Endothelial cell of umbilical vein (primary cell): ENCODE measurements at regions not wholly inside any gene's neighbourhood (a gene's known extent, or its start where the extent isn't known, plus 50 kb on each side); places are given as distances from the start of the nearest gene placed in this dataset.

ENCODE experiments used
- BruUV-seq: library from RNA; stranded (reverse); fragments of 400-500 nt; replicated peaks from 2 replicates; lab custom pipeline; 2021; lab: Mats Ljungman, UMichigan
- CTCF ChIA-PET: fragments of 300-600, 350-600 bp; sonication (Branson Sonifier 250); formaldehyde crosslinking; loops from one replicate; lab custom pipeline; 2021; ENCODE audit warnings: antibody characterized with exemption, inconsistent platforms; lab: Charles Lee
- POLR2A ChIA-PET: fragments of 300-600, 350-600 bp; sonication (Branson Sonifier 250); formaldehyde crosslinking; loops from one replicate; lab custom pipeline; 2021; ENCODE audit warnings: antibody characterized with exemption, inconsistent platforms; lab: Charles Lee
- DNase-seq: peaks from one replicate; pipeline ENCODE4 v3.0.0-alpha.2; 2011; ENCODE audit warnings: low read depth, low spot score
- FAIRE-seq: peaks from 2 replicates; lab custom pipeline; 2011; peaks lifted over from hg19 to GRCh38; lab: Jason Lieb, UNC
- H2AFZ ChIP-seq: 2 replicates; pipeline ENCODE4 v1.6.0; 2012; ENCODE audit warnings: low read depth, low read length, control low read depth, inconsistent platforms
- H3K27ac ChIP-seq: 2 replicates; pipeline ENCODE4 v1.5.1; 2011; ENCODE audit warnings: low read depth, mild to moderate bottlenecking, control low read depth, low read length, moderate library complexity; ENCODE audit not compliant: insufficient read depth
- H3K27me3 ChIP-seq, 2 experiments: 2 replicates each; pipeline versions ENCODE4 v1.6.0 to v1.6.1; 2011; ENCODE audit warnings: low read length in 2 of 2, mixed read lengths in 1 of 2; ENCODE audit not compliant: control insufficient read depth in 2 of 2, insufficient read depth in 2 of 2
- H3K36me3 ChIP-seq, 2 experiments: 2 replicates in 1 of 2; 3 replicates in 1 of 2; pipeline ENCODE4 v1.5.1; 2011; ENCODE audit warnings: low read length in 2 of 2, mild to moderate bottlenecking in 1 of 2, moderate library complexity in 1 of 2; ENCODE audit not compliant: control insufficient read depth in 2 of 2, insufficient read depth in 2 of 2; ENCODE audit errors: extremely low read depth in 1 of 2
- H3K4me1 ChIP-seq: 3 replicates; pipeline ENCODE4 v1.5.1; 2011; ENCODE audit warnings: mild to moderate bottlenecking, low read length; ENCODE audit not compliant: control insufficient read depth, insufficient read depth; ENCODE audit errors: extremely low read depth
- H3K4me2 ChIP-seq: 2 replicates; pipeline ENCODE4 v1.6.1; 2011; ENCODE audit warnings: low read length, control low read depth, mixed read lengths; ENCODE audit not compliant: insufficient read depth
- H3K4me3 ChIP-seq, 3 experiments: fragments of 200-600 bp in 1 of 3; sonication (generic), shearing (Covaris generic) in 1 of 3; replicated peaks in 1 of 3; 2 replicates each; pipeline ENCODE4 v1.5.1; 2011 to 2016; ENCODE audit warnings: control low read depth in 3 of 3, low read length in 3 of 3, mild to moderate bottlenecking in 2 of 3, inconsistent platforms in 1 of 3, low read depth in 1 of 3, moderate library complexity in 1 of 3; ENCODE audit not compliant: insufficient read depth in 1 of 3
- H3K79me2 ChIP-seq: 2 replicates; pipeline ENCODE4 v1.6.0; 2012; ENCODE audit warnings: low read length, inconsistent platforms; ENCODE audit not compliant: control insufficient read depth, insufficient read depth
- H3K9ac ChIP-seq: replicated peaks from 2 replicates; pipeline ENCODE3; 2011; ENCODE audit warnings: low read length, control low read depth; ENCODE audit not compliant: insufficient read depth; ENCODE audit errors: extremely low read depth
- H3K9me1 ChIP-seq: replicated peaks from 3 replicates; pipeline ENCODE4 v1.6.0; 2011; ENCODE audit warnings: mild to moderate bottlenecking, low read length; ENCODE audit not compliant: control insufficient read depth, insufficient read depth; ENCODE audit errors: extremely low read depth
- H3K9me3 ChIP-seq: replicated peaks from 2 replicates; pipeline ENCODE4 v1.5.1; 2012; ENCODE audit warnings: low read length, inconsistent platforms; ENCODE audit not compliant: control insufficient read depth, insufficient read depth
- H4K20me1 ChIP-seq: replicated peaks from 2 replicates; pipeline ENCODE3; 2011; ENCODE audit warnings: mild to moderate bottlenecking, low read length; ENCODE audit not compliant: control insufficient read depth, insufficient read depth; ENCODE audit errors: extremely low read depth
- EZH2 ChIP-seq: IDR thresholded peaks from 2 replicates; pipeline ENCODE4 v1.6.1; 2012; ENCODE audit warnings: borderline replicate concordance, low read depth, mild to moderate bottlenecking, moderate library complexity, low read length, inconsistent platforms; ENCODE audit not compliant: severe bottlenecking
- FOS ChIP-seq: IDR thresholded peaks from 2 replicates; pipeline ENCODE4 v1.6.1; 2011; ENCODE audit warnings: mild to moderate bottlenecking, low read length, moderate library complexity, borderline replicate concordance; ENCODE audit not compliant: insufficient read depth
- GATA2 ChIP-seq: IDR thresholded peaks from 2 replicates; pipeline ENCODE4 v1.7.0; 2011; ENCODE audit warnings: low read depth, mild to moderate bottlenecking, moderate library complexity, mixed read lengths, low read length; ENCODE audit not compliant: insufficient read length, insufficient read depth
- JUN ChIP-seq: IDR thresholded peaks from 2 replicates; pipeline ENCODE4 v1.6.1; 2011; ENCODE audit warnings: borderline replicate concordance, low read depth; ENCODE audit not compliant: insufficient read length, insufficient read depth
- MYC ChIP-seq: IDR thresholded peaks from one replicate; pipeline ENCODE4 v1.6.1; 2011; ENCODE audit warnings: mild to moderate bottlenecking, low read depth, low read length
- POLR2A ChIP-seq: IDR thresholded peaks from 2 replicates; pipeline ENCODE4 v1.6.1; 2012; ENCODE audit warnings: low read depth, mild to moderate bottlenecking, control low read depth, low read length
- POLR2AphosphoS5 ChIP-seq: IDR thresholded peaks from 2 replicates; pipeline ENCODE4 v1.6.1; 2012; ENCODE audit warnings: low read depth, mild to moderate bottlenecking, control low read depth, low read length, moderate library complexity; ENCODE audit not compliant: insufficient read depth
- dilution Hi-C: fragments of 300-500 bp; cut with MboI; formaldehyde crosslinking; loops from one replicate; pipeline ENCODE4 v1.15.0; 2019; ENCODE audit warnings: low sequenced_read_pairs; ENCODE audit not compliant: extremely low pct_ligation_motif_present
- intact Hi-C: fragments of 100-400 bp; cut with micrococcal nuclease; formaldehyde crosslinking; loops from one replicate; pipeline ENCODE4 v1.10.0; 2022
- TF ChIP-seq, protein P1 (sequence below): IDR thresholded peaks from 2 replicates; pipeline ENCODE4 v1.6.1; 2011; ENCODE audit not compliant: insufficient read depth, insufficient read length
- TF ChIP-seq, protein P2 (sequence below), 2 donors: IDR thresholded peaks; 1 replicate in 1 of 2; 2 replicates in 1 of 2; pipeline ENCODE4 v1.5.1; 2011; ENCODE audit warnings: low read length in 2 of 2, mild to moderate bottlenecking in 2 of 2, moderate library complexity in 2 of 2, control low read depth in 1 of 2, inconsistent platforms in 1 of 2, low read depth in 1 of 2; ENCODE audit not compliant: insufficient read depth in 1 of 2; ENCODE audit errors: extremely low read depth in 1 of 2

DNA sequence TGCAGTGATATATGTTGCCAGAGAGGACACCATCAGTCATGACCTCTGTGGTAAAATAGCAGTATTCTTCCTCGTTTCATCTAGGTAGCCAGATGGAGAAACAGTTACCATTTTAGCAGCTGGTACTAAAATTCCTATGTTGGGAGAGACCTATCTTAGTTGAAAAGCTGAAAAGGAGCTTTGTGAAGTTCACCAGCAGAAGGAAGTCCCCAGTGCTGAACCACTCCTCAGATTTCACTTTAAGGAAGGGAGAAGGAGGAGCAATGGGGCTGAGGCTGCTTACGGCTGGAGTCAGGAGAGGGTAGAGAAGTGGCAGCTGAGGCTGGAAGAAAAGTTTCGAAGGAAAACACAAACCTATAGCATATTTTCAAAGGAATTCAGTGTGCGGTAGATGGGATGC lies 103.7 kb downstream of the ATXN3L start:
- no peaks in the 10 kb centered on the region for H4K20me1 ChIP-seq
- H2AFZ ChIP-seq = peak overlapping the region; percentile 19
- BruUV-seq = no TSS peak
- no peaks in the 10 kb centered on the region for H3K79me2 ChIP-seq
- no peaks in the 10 kb centered on the region for H3K27me3 ChIP-seq
- CTCF ChIA-PET = no interaction called here
- peaks cover 26% of the 10 kb centered on the region for H3K4me1 ChIP-seq
- TF ChIP-seq, protein P1, sequence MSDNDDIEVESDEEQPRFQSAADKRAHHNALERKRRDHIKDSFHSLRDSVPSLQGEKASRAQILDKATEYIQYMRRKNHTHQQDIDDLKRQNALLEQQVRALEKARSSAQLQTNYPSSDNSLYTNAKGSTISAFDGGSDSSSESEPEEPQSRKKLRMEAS = no peak
- H3K9me1 ChIP-seq = no peaks in the 10 kb centered on the region
- H3K9ac ChIP-seq = no peak overlapping the region
- dilution Hi-C loops = no loop called here
- POLR2A ChIA-PET = no interaction called here
- no peak overlapping the region for H3K4me3 ChIP-seq
- H3K9me3 ChIP-seq = no peaks in the 10 kb centered on the region
- H3K27ac ChIP-seq = no peak overlapping the region
- no peak for DNase-seq
- H3K4me2 ChIP-seq = no peak overlapping the region
- intact Hi-C loops = no loop called here
- FAIRE-seq = no peak
- no peaks in the 10 kb centered on the region for H3K36me3 ChIP-seq

DNA sequence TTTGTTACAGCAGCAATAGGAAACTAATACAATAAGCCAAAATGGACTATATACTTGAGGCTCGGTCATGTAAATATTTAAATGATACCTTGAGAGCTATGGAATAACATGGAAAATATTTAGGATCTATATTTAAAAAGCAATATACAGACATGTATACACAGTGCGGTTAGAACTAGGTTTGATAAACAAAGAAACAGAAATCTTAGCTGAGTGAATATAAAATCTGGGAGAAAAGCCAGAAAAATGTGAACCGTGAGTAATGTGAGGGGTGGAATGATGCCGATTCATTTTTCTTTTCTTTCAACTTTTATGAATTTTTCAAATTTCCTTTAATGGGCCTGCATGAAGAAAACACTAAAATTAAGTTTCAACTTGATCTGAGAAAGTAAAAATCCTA lies 104.1 kb downstream of the ATXN3L start:
- TF ChIP-seq GATA2 (no peak), FOS (no peak), POLR2AphosphoS5 (no peak), MYC (no peak), POLR2A (no peak), JUN (no peak), EZH2 (no peak)
- TF ChIP-seq, protein P2, sequence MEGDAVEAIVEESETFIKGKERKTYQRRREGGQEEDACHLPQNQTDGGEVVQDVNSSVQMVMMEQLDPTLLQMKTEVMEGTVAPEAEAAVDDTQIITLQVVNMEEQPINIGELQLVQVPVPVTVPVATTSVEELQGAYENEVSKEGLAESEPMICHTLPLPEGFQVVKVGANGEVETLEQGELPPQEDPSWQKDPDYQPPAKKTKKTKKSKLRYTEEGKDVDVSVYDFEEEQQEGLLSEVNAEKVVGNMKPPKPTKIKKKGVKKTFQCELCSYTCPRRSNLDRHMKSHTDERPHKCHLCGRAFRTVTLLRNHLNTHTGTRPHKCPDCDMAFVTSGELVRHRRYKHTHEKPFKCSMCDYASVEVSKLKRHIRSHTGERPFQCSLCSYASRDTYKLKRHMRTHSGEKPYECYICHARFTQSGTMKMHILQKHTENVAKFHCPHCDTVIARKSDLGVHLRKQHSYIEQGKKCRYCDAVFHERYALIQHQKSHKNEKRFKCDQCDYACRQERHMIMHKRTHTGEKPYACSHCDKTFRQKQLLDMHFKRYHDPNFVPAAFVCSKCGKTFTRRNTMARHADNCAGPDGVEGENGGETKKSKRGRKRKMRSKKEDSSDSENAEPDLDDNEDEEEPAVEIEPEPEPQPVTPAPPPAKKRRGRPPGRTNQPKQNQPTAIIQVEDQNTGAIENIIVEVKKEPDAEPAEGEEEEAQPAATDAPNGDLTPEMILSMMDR (IDR thresholded peaks at IDR 0.05; ENCODE audit: extremely low read depth in 1 of 2, insufficient read depth in 1 of 2, low read depth in 1 of 2, low read length in 2 of 2) = no peak
- TF ChIP-seq, protein P1 = no peak
- POLR2A ChIA-PET = interaction anchor here (0.6 kb wide), 1 partner anchor 277 kb away, joined by 3 read pairs; no protein-coding TSS in a partner anchor
- Histone ChIP-seq H4K20me1 (no peaks in the 10 kb centered on the region), H2AFZ (peak overlapping the region; percentile 19), H3K27ac (no peak overlapping the region), H3K9ac (no peak overlapping the region), H3K79me2 (no peaks in the 10 kb centered on the region), H3K27me3 (no peaks in the 10 kb centered on the region), H3K4me3 (no peak overlapping the region), H3K4me1 (peaks cover 26% of the 10 kb centered on the region), H3K36me3 (no peaks in the 10 kb centered on the region), H3K9me3 (no peaks in the 10 kb centered on the region), H3K9me1 (no peaks in the 10 kb centered on the region), H3K4me2 (no peak overlapping the region)
- CTCF ChIA-PET = no interaction called here
- dilution Hi-C loops = no loop called here
- BruUV-seq = no TSS peak
- DNase-seq (no peak), FAIRE-seq (no peak)
- intact Hi-C loops = no loop called here
